A549 (cell line): ENCODE measurements at regions not wholly inside any gene's neighbourhood (a gene's known extent, or its start where the extent isn't known, plus 50 kb on each side); places are given as distances from the start of the nearest gene placed in this dataset.

Experiments used
- CEBPB ChIP-seq, 2 experiments: fragments of >200 bp in 1 of 2; sonication (Bioruptor Twin) in 1 of 2; formaldehyde crosslinking in 1 of 2; IDR thresholded peaks; 2 replicates each; pipeline ENCODE4 v1.6.1; 2012 to 2016
- CHD2 ChIP-seq: fragments of 150-350 bp; IDR thresholded peaks from 2 replicates; pipeline ENCODE4 v1.6.1; 2014; ENCODE audit warnings: low read length; ENCODE audit not compliant: partially characterized antibody
- CHD4 ChIP-seq: fragments of 200-600 bp; sonication (generic); IDR thresholded peaks from 2 replicates; pipeline ENCODE4 v1.6.1; 2016; ENCODE audit warnings: antibody characterized with exemption, mild to moderate bottlenecking, borderline replicate concordance
- GATA3 ChIP-seq: IDR thresholded peaks from 2 replicates; pipeline ENCODE4 v1.6.1; 2012; ENCODE audit warnings: borderline replicate concordance
- POLR2A ChIP-seq: IDR thresholded peaks from 2 replicates; pipeline ENCODE4 v1.6.1; 2012; ENCODE audit warnings: mild to moderate bottlenecking, low read length
- RAD21 ChIP-seq, 2 experiments: fragments of >200 bp in 1 of 2; sonication (Bioruptor Twin) in 1 of 2; formaldehyde crosslinking in 1 of 2; IDR thresholded peaks in 1 of 2; conservative IDR thresholded peaks in 1 of 2; 2 replicates in 1 of 2; 3 replicates in 1 of 2; pipeline ENCODE4 v1.6.1; 2012 to 2018; ENCODE audit warnings: inconsistent platforms in 1 of 2
- RCOR1 ChIP-seq: fragments of 150-350 bp; IDR thresholded peaks from 2 replicates; pipeline ENCODE4 v1.6.1; 2014; ENCODE audit warnings: antibody characterized with exemption, low read length, low read depth
- RFX5 ChIP-seq: fragments of 450-650 bp; IDR thresholded peaks from 2 replicates; pipeline ENCODE4 v1.7.1; 2014; ENCODE audit warnings: antibody characterized with exemption, mild to moderate bottlenecking, moderate library complexity
- SMC3 ChIP-seq: fragments of >200 bp; sonication (Bioruptor Twin); formaldehyde crosslinking; IDR thresholded peaks from 3 replicates; pipeline ENCODE4 v1.6.1; 2018; ENCODE audit warnings: inconsistent platforms
- TF ChIP-seq, protein P1 (sequence below): fragments of 250-450 bp; sonication (Bioruptor Pico); IDR thresholded peaks from 2 replicates; pipeline ENCODE4 v1.5.0; 2021; ENCODE audit warnings: mild to moderate bottlenecking, moderate library complexity, borderline replicate concordance
- TF ChIP-seq, protein P2 (sequence below): fragments of >200 bp; sonication (Bioruptor Twin); formaldehyde crosslinking; IDR thresholded peaks from 3 replicates; pipeline ENCODE4 v1.6.1; 2016
- TF ChIP-seq, protein P3 (sequence below): fragments of >200 bp; sonication (Bioruptor Twin); formaldehyde crosslinking; IDR thresholded peaks from 3 replicates; pipeline ENCODE4 v1.5.1; 2016

DNA sequence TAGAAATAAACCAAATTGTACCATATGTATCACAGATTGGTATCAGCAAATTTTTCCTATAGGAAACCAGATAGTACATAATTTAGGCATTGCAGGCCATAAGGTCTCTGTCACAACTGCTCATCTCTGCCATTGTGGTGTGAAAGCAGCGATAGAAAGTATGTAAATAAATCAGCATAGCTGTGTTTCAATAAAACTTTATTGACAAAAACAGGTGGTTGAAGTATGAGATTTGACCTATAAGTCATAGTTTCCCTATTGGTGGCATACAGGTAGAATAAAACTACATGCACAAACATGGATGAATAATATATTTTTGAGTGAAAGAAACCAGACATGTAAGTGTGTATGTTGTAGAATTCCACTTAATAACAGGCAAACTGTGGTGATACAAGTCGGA, 1454.9 kb downstream of the REEP3 start:
- TF ChIP-seq SMC3: no peak
- TF ChIP-seq, protein P1, sequence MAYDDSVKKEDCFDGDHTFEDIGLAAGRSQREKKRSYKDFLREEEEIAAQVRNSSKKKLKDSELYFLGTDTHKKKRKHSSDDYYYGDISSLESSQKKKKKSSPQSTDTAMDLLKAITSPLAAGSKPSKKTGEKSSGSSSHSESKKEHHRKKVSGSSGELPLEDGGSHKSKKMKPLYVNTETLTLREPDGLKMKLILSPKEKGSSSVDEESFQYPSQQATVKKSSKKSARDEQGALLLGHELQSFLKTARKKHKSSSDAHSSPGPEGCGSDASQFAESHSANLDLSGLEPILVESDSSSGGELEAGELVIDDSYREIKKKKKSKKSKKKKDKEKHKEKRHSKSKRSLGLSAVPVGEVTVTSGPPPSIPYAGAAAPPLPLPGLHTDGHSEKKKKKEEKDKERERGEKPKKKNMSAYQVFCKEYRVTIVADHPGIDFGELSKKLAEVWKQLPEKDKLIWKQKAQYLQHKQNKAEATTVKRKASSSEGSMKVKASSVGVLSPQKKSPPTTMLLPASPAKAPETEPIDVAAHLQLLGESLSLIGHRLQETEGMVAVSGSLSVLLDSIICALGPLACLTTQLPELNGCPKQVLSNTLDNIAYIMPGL (CRISPR knock-in tag): no peak
- no peak for TF ChIP-seq CEBPB (IDR thresholded peaks at IDR 0.05)
- TF ChIP-seq, protein P2, sequence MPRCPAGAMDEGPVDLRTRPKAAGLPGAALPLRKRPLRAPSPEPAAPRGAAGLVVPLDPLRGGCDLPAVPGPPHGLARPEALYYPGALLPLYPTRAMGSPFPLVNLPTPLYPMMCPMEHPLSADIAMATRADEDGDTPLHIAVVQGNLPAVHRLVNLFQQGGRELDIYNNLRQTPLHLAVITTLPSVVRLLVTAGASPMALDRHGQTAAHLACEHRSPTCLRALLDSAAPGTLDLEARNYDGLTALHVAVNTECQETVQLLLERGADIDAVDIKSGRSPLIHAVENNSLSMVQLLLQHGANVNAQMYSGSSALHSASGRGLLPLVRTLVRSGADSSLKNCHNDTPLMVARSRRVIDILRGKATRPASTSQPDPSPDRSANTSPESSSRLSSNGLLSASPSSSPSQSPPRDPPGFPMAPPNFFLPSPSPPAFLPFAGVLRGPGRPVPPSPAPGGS: no peak
- TF ChIP-seq CHD4: no peak
- TF ChIP-seq, protein P3, sequence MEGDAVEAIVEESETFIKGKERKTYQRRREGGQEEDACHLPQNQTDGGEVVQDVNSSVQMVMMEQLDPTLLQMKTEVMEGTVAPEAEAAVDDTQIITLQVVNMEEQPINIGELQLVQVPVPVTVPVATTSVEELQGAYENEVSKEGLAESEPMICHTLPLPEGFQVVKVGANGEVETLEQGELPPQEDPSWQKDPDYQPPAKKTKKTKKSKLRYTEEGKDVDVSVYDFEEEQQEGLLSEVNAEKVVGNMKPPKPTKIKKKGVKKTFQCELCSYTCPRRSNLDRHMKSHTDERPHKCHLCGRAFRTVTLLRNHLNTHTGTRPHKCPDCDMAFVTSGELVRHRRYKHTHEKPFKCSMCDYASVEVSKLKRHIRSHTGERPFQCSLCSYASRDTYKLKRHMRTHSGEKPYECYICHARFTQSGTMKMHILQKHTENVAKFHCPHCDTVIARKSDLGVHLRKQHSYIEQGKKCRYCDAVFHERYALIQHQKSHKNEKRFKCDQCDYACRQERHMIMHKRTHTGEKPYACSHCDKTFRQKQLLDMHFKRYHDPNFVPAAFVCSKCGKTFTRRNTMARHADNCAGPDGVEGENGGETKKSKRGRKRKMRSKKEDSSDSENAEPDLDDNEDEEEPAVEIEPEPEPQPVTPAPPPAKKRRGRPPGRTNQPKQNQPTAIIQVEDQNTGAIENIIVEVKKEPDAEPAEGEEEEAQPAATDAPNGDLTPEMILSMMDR: no peak
- TF ChIP-seq POLR2A: no peak
- no peak for TF ChIP-seq RCOR1
- no peak for TF ChIP-seq CHD2
- TF ChIP-seq RAD21 (conservative IDR thresholded peaks at IDR 0.05 in 1 of 2, IDR thresholded peaks at IDR 0.05 in 1 of 2): no peak
- no peak for TF ChIP-seq RFX5
- TF ChIP-seq GATA3: no peak
